ENCODE measurements at regions not wholly inside any gene's neighbourhood (a gene's known extent, or its start where the extent isn't known, plus 50 kb on each side); places are given as distances from the start of the nearest gene placed in this dataset.

DNA sequence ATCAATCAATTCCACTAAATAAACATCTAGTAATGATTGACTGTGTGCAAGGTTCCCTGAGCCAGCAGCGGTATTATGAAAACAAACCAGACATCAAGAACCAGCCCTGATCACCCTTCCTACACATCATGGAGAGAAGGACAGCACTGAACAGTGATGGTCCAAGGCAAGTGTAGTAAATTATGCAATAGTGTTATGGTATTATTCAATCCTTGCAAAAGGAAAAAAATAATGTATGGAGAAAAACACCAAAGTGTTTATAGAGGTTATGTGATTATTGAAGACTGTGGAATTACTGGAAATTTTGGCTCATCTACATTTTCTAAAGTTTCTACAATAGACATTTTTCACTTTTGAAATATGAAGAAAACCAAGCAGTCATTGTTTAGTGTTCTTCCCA lies 105.3 kb downstream of the RCN1 start:
- TF ChIP-seq, protein P1, sequence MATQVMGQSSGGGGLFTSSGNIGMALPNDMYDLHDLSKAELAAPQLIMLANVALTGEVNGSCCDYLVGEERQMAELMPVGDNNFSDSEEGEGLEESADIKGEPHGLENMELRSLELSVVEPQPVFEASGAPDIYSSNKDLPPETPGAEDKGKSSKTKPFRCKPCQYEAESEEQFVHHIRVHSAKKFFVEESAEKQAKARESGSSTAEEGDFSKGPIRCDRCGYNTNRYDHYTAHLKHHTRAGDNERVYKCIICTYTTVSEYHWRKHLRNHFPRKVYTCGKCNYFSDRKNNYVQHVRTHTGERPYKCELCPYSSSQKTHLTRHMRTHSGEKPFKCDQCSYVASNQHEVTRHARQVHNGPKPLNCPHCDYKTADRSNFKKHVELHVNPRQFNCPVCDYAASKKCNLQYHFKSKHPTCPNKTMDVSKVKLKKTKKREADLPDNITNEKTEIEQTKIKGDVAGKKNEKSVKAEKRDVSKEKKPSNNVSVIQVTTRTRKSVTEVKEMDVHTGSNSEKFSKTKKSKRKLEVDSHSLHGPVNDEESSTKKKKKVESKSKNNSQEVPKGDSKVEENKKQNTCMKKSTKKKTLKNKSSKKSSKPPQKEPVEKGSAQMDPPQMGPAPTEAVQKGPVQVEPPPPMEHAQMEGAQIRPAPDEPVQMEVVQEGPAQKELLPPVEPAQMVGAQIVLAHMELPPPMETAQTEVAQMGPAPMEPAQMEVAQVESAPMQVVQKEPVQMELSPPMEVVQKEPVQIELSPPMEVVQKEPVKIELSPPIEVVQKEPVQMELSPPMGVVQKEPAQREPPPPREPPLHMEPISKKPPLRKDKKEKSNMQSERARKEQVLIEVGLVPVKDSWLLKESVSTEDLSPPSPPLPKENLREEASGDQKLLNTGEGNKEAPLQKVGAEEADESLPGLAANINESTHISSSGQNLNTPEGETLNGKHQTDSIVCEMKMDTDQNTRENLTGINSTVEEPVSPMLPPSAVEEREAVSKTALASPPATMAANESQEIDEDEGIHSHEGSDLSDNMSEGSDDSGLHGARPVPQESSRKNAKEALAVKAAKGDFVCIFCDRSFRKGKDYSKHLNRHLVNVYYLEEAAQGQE (IDR thresholded peaks at IDR 0.05; ENCODE audit: insufficient replicate concordance, low read depth): no peak
- no peak for TF ChIP-seq SPI1 (IDR thresholded peaks at IDR 0.05; ENCODE audit: borderline replicate concordance, low read depth)
- TF ChIP-seq, protein P2, sequence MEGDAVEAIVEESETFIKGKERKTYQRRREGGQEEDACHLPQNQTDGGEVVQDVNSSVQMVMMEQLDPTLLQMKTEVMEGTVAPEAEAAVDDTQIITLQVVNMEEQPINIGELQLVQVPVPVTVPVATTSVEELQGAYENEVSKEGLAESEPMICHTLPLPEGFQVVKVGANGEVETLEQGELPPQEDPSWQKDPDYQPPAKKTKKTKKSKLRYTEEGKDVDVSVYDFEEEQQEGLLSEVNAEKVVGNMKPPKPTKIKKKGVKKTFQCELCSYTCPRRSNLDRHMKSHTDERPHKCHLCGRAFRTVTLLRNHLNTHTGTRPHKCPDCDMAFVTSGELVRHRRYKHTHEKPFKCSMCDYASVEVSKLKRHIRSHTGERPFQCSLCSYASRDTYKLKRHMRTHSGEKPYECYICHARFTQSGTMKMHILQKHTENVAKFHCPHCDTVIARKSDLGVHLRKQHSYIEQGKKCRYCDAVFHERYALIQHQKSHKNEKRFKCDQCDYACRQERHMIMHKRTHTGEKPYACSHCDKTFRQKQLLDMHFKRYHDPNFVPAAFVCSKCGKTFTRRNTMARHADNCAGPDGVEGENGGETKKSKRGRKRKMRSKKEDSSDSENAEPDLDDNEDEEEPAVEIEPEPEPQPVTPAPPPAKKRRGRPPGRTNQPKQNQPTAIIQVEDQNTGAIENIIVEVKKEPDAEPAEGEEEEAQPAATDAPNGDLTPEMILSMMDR (IDR thresholded peaks at IDR 0.05; ENCODE audit: insufficient read depth, low read length): no peak
- TF ChIP-seq GABPA (IDR thresholded peaks at IDR 0.05; ENCODE audit: low read depth): no peak
- TF ChIP-seq POLR2AphosphoS5 (IDR thresholded peaks at IDR 0.05; ENCODE audit: low read depth): no peak
- DNase-seq (ENCODE audit: low read depth in 1 of 2, low spot score in 1 of 2): no peak
- Histone ChIP-seq H3K4me3 (replicated peaks; ENCODE audit: insufficient read depth, low read length) (no peak overlapping the region), H3K27me3 (ENCODE audit: insufficient read depth, poor library complexity, severe bottlenecking) (no peaks in the 10 kb centered on the region), H3K27ac (replicated peaks) (no peak overlapping the region)

DNA sequence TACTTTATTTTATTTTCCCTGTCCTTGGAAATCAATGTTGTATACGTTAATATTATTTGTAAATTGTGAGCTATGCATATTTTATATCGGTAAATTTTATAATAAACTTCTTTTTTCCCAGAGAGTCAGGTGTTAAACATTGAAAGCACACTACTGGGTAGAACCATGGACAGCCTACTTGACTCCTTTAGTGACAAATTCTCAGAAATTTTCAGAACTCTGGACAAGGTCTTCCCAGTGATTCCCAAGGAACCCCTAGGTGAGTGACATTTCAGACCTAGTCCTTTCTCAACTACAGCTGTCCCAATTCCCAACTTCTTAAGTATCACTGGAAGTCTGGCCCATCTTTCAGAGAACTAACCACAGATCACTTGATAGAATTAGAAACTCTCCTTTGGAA lies 107.2 kb downstream of the RCN1 start:
- H3K4me3 ChIP-seq (replicated peaks; ENCODE audit: insufficient read depth, low read length): no peak overlapping the region
- DNase-seq (ENCODE audit: low read depth in 1 of 2, low spot score in 1 of 2): no peak
- H3K27ac ChIP-seq (replicated peaks): no peak overlapping the region
- TF ChIP-seq POLR2AphosphoS5 (IDR thresholded peaks at IDR 0.05; ENCODE audit: low read depth) (no peak), SPI1 (IDR thresholded peaks at IDR 0.05; ENCODE audit: borderline replicate concordance, low read depth) (no peak), GABPA (IDR thresholded peaks at IDR 0.05; ENCODE audit: low read depth) (no peak)
- TF ChIP-seq, protein P1 (IDR thresholded peaks at IDR 0.05; ENCODE audit: insufficient replicate concordance, low read depth): peak; percentile 80
- TF ChIP-seq, protein P2 (IDR thresholded peaks at IDR 0.05; ENCODE audit: insufficient read depth, low read length): no peak
- no peaks in the 10 kb centered on the region for H3K27me3 ChIP-seq (ENCODE audit: insufficient read depth, poor library complexity, severe bottlenecking)

DNA sequence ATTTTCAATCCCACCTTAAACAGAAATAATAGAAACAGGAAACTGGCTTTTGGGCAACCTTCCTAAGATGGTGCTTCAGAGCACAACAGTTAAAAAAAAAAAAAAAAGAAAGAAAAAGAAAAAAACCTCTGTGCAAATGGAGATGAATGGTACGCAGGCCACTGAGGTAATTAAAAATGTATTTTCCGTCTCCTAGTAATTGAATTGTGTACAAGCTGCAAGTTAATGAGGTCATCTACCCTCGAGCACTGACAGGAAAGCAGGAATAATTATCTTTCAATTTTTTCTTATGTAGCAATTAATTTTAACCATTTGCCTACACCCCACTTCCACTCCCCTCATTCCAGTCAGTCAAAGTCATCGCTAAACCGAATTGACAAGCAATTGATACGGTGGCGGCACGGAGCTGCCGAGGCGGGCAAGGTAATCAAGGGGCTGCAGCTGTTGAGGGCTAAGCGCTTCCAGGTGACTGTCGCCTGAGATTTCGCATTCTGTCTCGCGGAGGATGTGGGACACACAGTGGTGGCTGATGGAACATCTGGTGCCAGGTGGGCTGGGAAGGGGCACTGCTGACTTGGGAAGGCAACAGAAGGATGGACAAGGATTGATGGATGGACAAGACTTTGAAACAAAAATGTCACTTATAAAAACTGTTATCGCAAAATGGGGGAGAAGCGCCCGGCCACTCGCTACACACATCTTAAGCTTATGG lies 109.4 kb downstream of the RCN1 start:
- DNase-seq (ENCODE audit: low read depth in 1 of 2, low spot score in 1 of 2): no peak
- Histone ChIP-seq H3K4me3 (replicated peaks; ENCODE audit: insufficient read depth, low read length) (no peak overlapping the region), H3K27ac (replicated peaks) (no peak overlapping the region), H3K27me3 (ENCODE audit: insufficient read depth, poor library complexity, severe bottlenecking) (no peaks in the 10 kb centered on the region)
- TF ChIP-seq, protein P2 (IDR thresholded peaks at IDR 0.05; ENCODE audit: insufficient read depth, low read length): no peak
- no peak for TF ChIP-seq GABPA (IDR thresholded peaks at IDR 0.05; ENCODE audit: low read depth)
- TF ChIP-seq, protein P1 (IDR thresholded peaks at IDR 0.05; ENCODE audit: insufficient replicate concordance, low read depth): no peak
- TF ChIP-seq POLR2AphosphoS5 (IDR thresholded peaks at IDR 0.05; ENCODE audit: low read depth): no peak
- no peak for TF ChIP-seq SPI1 (IDR thresholded peaks at IDR 0.05; ENCODE audit: borderline replicate concordance, low read depth)
